ENCODE measurements at regions not wholly inside any gene's neighbourhood (a gene's known extent, or its start where the extent isn't known, plus 50 kb on each side); places are given as distances from the start of the nearest gene placed in this dataset.

- CTCF ChIA-PET = no interaction called here
- no peaks in the 10 kb centered on the region for H3K4me1 Mint-ChIP-seq (ENCODE audit: insufficient read depth, unreplicated experiment)
- TF ChIP-seq CTCF (IDR thresholded peaks at IDR 0.05; ENCODE audit: unreplicated experiment) = no peak
Observed at GRCh38 chr11:15333407-15333806, 218.7 kb downstream of the INSC start.

GRCh38 chr11:15334766-15335165 is 220.0 kb downstream of the INSC start:
- ChIA-PET CTCF (interaction anchor here (0.6 kb wide), 1 partner anchor 1396 kb away, joined by 3 read pairs; no protein-coding TSS in a partner anchor), POLR2A (no interaction called here)
- intact Hi-C loops (cut with micrococcal nuclease) = no loop called here
- no peak overlapping the region for H3K4me3 Mint-ChIP-seq (ENCODE audit: unreplicated experiment)
- no TSS peak for BruUV-seq (replicated peaks)
- no peaks in the 10 kb centered on the region for H3K4me1 Mint-ChIP-seq (ENCODE audit: insufficient read depth, unreplicated experiment)
- peaks cover 51% of the 10 kb centered on the region for H3K27me3 Mint-ChIP-seq (ENCODE audit: insufficient read depth, unreplicated experiment)
- TF ChIP-seq CTCF (IDR thresholded peaks at IDR 0.05; ENCODE audit: unreplicated experiment) = no peak
- no peaks in the 10 kb centered on the region for H3K36me3 Mint-ChIP-seq (ENCODE audit: insufficient read depth, unreplicated experiment)
- no peak for DNase-seq (ENCODE audit: unreplicated experiment)
- no peaks in the 10 kb centered on the region for H3K9me3 Mint-ChIP-seq (ENCODE audit: unreplicated experiment)
- H3K27ac Mint-ChIP-seq (ENCODE audit: low read depth, unreplicated experiment) = no peak overlapping the region

More at GRCh38 chr11:15333407-15333806, 218.7 kb downstream of the INSC start:
- intact Hi-C loops (cut with micrococcal nuclease) = no loop called here
- Mint-ChIP-seq H3K4me3 (ENCODE audit: unreplicated experiment) (no peak overlapping the region), H3K36me3 (ENCODE audit: insufficient read depth, unreplicated experiment) (no peaks in the 10 kb centered on the region), H3K27me3 (ENCODE audit: insufficient read depth, unreplicated experiment) (peaks cover 37% of the 10 kb centered on the region), H3K27ac (ENCODE audit: low read depth, unreplicated experiment) (no peak overlapping the region), H3K9me3 (ENCODE audit: unreplicated experiment) (no peaks in the 10 kb centered on the region)
- no TSS peak for BruUV-seq (replicated peaks)
- POLR2A ChIA-PET = no interaction called here
- DNase-seq (ENCODE audit: unreplicated experiment) = no peak

GRCh38 chr11:15336021-15336420 is 221.3 kb downstream of the INSC start:
- no peaks in the 10 kb centered on the region for H3K9me3 Mint-ChIP-seq (ENCODE audit: unreplicated experiment)
- TF ChIP-seq CTCF (IDR thresholded peaks at IDR 0.05; ENCODE audit: unreplicated experiment) = no peak
- CTCF ChIA-PET = no interaction called here
- intact Hi-C loops (cut with micrococcal nuclease) = no loop called here
- H3K4me1 Mint-ChIP-seq (ENCODE audit: insufficient read depth, unreplicated experiment) = no peaks in the 10 kb centered on the region
- peak; percentile 15 for DNase-seq (ENCODE audit: unreplicated experiment)
- H3K36me3 Mint-ChIP-seq (ENCODE audit: insufficient read depth, unreplicated experiment) = no peaks in the 10 kb centered on the region
- POLR2A ChIA-PET = no interaction called here
- H3K27me3 Mint-ChIP-seq (ENCODE audit: insufficient read depth, unreplicated experiment) = peaks cover 52% of the 10 kb centered on the region
- no peak overlapping the region for H3K4me3 Mint-ChIP-seq (ENCODE audit: unreplicated experiment)
- no peak overlapping the region for H3K27ac Mint-ChIP-seq (ENCODE audit: low read depth, unreplicated experiment)
- BruUV-seq (replicated peaks) = no TSS peak

GRCh38 chr11:15339302-15339701 is 224.6 kb downstream of the INSC start:
- ChIA-PET POLR2A (no interaction called here), CTCF (no interaction called here)
- no peaks in the 10 kb centered on the region for H3K9me3 Mint-ChIP-seq (ENCODE audit: unreplicated experiment)
- BruUV-seq (replicated peaks) = no TSS peak
- no peak for DNase-seq (ENCODE audit: unreplicated experiment)
- H3K27ac Mint-ChIP-seq (ENCODE audit: low read depth, unreplicated experiment) = no peak overlapping the region
- TF ChIP-seq CTCF (IDR thresholded peaks at IDR 0.05; ENCODE audit: unreplicated experiment) = no peak
- intact Hi-C loops (cut with micrococcal nuclease) = no loop called here
- H3K27me3 Mint-ChIP-seq (ENCODE audit: insufficient read depth, unreplicated experiment) = peaks cover 48% of the 10 kb centered on the region
- no peaks in the 10 kb centered on the region for H3K4me1 Mint-ChIP-seq (ENCODE audit: insufficient read depth, unreplicated experiment)
- no peaks in the 10 kb centered on the region for H3K36me3 Mint-ChIP-seq (ENCODE audit: insufficient read depth, unreplicated experiment)
- no peak overlapping the region for H3K4me3 Mint-ChIP-seq (ENCODE audit: unreplicated experiment)
